ENCODE measurements at regions not wholly inside any gene's neighbourhood (a gene's known extent, or its start where the extent isn't known, plus 50 kb on each side); places are given as distances from the start of the nearest gene placed in this dataset.

DNA sequence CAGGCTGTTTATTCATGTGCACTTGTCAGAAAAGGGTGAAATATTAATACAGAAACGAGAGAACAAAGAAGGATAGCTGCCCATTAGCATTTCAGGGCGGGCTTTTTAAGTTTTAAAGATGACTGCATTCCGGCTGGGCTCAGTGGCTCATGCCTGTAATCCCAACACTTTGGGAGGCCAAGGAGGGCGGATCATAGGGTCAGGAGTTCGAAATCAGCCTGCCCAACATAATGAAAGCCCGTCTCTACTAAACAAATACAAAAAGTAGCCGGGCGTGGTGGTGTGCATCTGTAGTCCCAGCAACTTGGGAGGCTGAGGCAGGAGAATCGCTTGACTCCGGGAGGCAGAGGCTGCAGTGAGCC lies 130.5 kb downstream of the HFE start:
- Histone ChIP-seq H3K4me1 (ENCODE audit: low read depth, poor library complexity, severe bottlenecking) (peaks cover 34% of the 10 kb centered on the region), H4K20me1 (ENCODE audit: insufficient read depth) (no peaks in the 10 kb centered on the region), H3K4me3 (IDR thresholded peaks at IDR 0.05; ENCODE audit: insufficient read depth, low read depth, low read length) (no peak overlapping the region), H3K9ac (peak overlapping the region; percentile 82), H3K36me3 (ENCODE audit: insufficient read depth) (no peaks in the 10 kb centered on the region), H2AFZ (ENCODE audit: low read depth) (no peak overlapping the region), H3K27ac (peak overlapping the region; percentile 89), H3K27me3 (ENCODE audit: insufficient read depth, low read depth) (no peaks in the 10 kb centered on the region), H3K4me2 (peak overlapping the region; percentile 39), H3K79me2 (ENCODE audit: insufficient read depth, low read depth) (peaks cover 4% of the 10 kb centered on the region; the same call in 1 of the 2 replicates)
- TF ChIP-seq, protein P1, sequence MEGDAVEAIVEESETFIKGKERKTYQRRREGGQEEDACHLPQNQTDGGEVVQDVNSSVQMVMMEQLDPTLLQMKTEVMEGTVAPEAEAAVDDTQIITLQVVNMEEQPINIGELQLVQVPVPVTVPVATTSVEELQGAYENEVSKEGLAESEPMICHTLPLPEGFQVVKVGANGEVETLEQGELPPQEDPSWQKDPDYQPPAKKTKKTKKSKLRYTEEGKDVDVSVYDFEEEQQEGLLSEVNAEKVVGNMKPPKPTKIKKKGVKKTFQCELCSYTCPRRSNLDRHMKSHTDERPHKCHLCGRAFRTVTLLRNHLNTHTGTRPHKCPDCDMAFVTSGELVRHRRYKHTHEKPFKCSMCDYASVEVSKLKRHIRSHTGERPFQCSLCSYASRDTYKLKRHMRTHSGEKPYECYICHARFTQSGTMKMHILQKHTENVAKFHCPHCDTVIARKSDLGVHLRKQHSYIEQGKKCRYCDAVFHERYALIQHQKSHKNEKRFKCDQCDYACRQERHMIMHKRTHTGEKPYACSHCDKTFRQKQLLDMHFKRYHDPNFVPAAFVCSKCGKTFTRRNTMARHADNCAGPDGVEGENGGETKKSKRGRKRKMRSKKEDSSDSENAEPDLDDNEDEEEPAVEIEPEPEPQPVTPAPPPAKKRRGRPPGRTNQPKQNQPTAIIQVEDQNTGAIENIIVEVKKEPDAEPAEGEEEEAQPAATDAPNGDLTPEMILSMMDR (conservative IDR thresholded peaks at IDR 0.05; ENCODE audit: low read depth, low read length), result no peak

DNA sequence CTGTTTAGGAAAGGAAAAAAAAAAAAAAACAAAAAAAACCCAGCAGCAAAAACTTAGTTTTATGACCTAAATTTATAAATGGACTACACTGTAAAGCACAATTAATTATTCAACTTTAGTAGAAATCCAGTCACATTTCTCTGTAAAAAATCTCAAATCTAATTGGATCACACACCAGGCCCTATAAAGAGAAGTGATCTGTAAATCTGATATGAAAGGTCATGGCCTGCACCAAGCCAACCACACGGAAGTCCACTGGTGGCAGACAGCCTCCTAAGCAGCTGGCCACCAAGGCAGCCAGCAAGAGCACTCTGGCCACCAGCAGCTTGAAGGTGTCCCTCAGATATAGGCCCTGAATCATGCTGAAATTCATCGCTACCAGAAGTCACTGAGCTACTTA lies 131.6 kb downstream of the HFE start:
- H3K79me2 ChIP-seq (ENCODE audit: insufficient read depth, low read depth), result peaks cover 4% of the 10 kb centered on the region; the same call in 1 of the 2 replicates
- peak overlapping the region; percentile 89; the same call in 1 of the 2 replicates for H3K27ac ChIP-seq
- H3K4me2 ChIP-seq, result peak overlapping the region; percentile 39
- no peak overlapping the region for H2AFZ ChIP-seq (ENCODE audit: low read depth)
- peak overlapping the region; percentile 82; the same call in 1 of the 2 replicates for H3K9ac ChIP-seq
- no peaks in the 10 kb centered on the region for H3K27me3 ChIP-seq (ENCODE audit: insufficient read depth, low read depth)
- peaks cover 39% of the 10 kb centered on the region for H3K4me1 ChIP-seq (ENCODE audit: low read depth, poor library complexity, severe bottlenecking)
- H4K20me1 ChIP-seq (ENCODE audit: insufficient read depth), result no peaks in the 10 kb centered on the region
- H3K4me3 ChIP-seq (IDR thresholded peaks at IDR 0.05; ENCODE audit: insufficient read depth, low read depth, low read length), result no peak overlapping the region
- no peaks in the 10 kb centered on the region for H3K36me3 ChIP-seq (ENCODE audit: insufficient read depth)
- TF ChIP-seq, protein P1 (conservative IDR thresholded peaks at IDR 0.05; ENCODE audit: low read depth, low read length), result no peak

DNA sequence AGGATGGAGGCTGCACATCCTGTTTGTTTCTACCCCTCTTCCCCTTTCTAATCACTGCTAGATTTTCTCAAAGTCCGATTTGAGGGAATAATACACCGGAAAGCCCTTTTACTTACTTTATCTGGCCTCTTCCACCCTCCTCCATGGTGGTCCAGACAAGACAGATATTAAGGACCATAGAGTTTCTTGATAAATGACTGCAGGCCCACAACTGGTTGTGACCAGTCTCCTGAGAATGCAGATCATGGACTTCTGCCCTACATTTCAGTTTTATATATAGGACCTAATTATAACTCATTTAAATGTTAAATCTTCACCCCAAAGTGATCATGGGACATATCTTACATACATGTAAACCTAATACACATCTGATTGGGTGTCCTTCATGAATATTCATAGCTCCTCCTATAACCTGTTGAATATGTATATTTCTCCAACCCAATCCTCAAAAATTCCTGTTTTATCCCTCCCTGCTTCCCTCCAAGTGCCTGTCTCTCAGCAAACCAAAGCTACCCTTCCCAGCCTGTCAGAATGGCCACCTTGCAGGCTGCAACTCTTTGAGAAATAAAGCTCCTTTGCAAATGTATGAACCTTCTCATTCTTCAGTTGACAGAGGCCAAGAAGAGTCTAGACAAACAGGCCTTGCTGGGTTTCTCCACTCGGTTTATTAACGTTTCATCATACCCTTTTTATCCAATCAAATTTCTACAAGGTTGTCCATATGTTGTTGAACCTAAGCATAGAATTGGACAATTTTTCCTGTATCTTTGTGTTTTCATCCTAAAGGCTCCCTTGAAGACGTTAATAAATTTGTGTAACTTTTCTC lies 133.1 kb downstream of the HFE start:
- peaks cover 4% of the 10 kb centered on the region; the same call in 1 of the 2 replicates for H3K79me2 ChIP-seq (ENCODE audit: insufficient read depth, low read depth)
- no peak overlapping the region for H2AFZ ChIP-seq (ENCODE audit: low read depth)
- H3K4me3 ChIP-seq (IDR thresholded peaks at IDR 0.05; ENCODE audit: insufficient read depth, low read depth, low read length), result no peak overlapping the region
- peaks cover 39% of the 10 kb centered on the region for H3K4me1 ChIP-seq (ENCODE audit: low read depth, poor library complexity, severe bottlenecking)
- no peaks in the 10 kb centered on the region for H3K27me3 ChIP-seq (ENCODE audit: insufficient read depth, low read depth)
- TF ChIP-seq, protein P1 (conservative IDR thresholded peaks at IDR 0.05; ENCODE audit: low read depth, low read length), result no peak
- no peak overlapping the region for H3K27ac ChIP-seq
- no peak overlapping the region for H3K4me2 ChIP-seq
- no peak overlapping the region for H3K9ac ChIP-seq
- no peaks in the 10 kb centered on the region for H4K20me1 ChIP-seq (ENCODE audit: insufficient read depth)
- H3K36me3 ChIP-seq (ENCODE audit: insufficient read depth), result no peaks in the 10 kb centered on the region

DNA sequence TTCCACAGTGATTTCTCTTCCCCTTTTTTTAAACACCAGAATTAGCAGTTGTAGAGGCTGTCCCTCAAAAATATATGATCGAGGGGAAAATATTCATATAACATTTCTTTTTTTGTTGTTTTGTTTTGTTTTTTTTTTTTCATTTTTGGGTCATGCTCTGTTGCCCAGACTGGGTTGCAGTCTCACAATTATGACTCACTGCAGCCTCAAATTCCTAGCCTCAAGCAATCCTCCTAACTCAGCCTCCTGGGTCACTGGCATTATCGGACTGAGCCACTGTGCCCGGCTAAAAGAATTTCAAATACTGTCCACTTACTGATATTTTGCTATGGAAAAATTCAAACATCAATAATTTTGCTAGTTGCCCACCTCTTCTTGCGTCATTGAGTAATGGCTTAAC lies 134.0 kb downstream of the HFE start:
- peaks cover 39% of the 10 kb centered on the region for H3K4me1 ChIP-seq (ENCODE audit: low read depth, poor library complexity, severe bottlenecking)
- no peaks in the 10 kb centered on the region for H4K20me1 ChIP-seq (ENCODE audit: insufficient read depth)
- H3K79me2 ChIP-seq (ENCODE audit: insufficient read depth, low read depth), result peaks cover 1% of the 10 kb centered on the region; the same call in 1 of the 2 replicates
- TF ChIP-seq, protein P1 (conservative IDR thresholded peaks at IDR 0.05; ENCODE audit: low read depth, low read length), result no peak
- no peaks in the 10 kb centered on the region for H3K36me3 ChIP-seq (ENCODE audit: insufficient read depth)
- H3K9ac ChIP-seq, result no peak overlapping the region
- H3K27me3 ChIP-seq (ENCODE audit: insufficient read depth, low read depth), result no peaks in the 10 kb centered on the region
- no peak overlapping the region for H3K27ac ChIP-seq
- no peak overlapping the region for H3K4me2 ChIP-seq
- H3K4me3 ChIP-seq (IDR thresholded peaks at IDR 0.05; ENCODE audit: insufficient read depth, low read depth, low read length), result no peak overlapping the region
- no peak overlapping the region for H2AFZ ChIP-seq (ENCODE audit: low read depth)
